Fibroblast of skin of back (primary cell): ENCODE measurements at regions not wholly inside any gene's neighbourhood (a gene's known extent, or its start where the extent isn't known, plus 50 kb on each side); places are given as distances from the start of the nearest gene placed in this dataset.
"Not testable (repeated sequence)": the region's sequence is repeated elsewhere in the genome, so short reads cannot be mapped to it uniquely, and the experiment has no call there.

Experiments
- DNase-seq: peaks from one replicate; pipeline ENCODE4 v3.0.0-alpha.2; 2013

DNA sequence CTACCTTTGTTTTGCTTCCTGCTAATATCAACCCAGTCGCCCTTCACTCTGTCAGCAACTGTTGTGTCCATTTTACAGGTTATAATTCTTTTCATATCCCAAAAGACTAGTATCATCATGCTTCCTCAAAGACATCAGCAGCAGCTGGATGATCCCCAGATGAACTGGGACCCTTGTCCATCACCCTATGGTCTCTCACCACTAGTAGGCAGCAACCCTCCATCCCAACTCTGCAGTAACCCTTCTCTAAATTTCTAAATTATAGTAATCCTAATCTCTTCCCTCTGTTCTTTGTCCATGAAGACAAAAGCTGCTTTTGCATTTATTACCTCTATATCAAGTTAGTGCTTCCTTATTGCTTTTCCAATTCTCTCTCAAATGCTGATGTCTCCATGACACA lies 1025.8 kb downstream of the FAM181B start:
- no peak for DNase-seq

DNA sequence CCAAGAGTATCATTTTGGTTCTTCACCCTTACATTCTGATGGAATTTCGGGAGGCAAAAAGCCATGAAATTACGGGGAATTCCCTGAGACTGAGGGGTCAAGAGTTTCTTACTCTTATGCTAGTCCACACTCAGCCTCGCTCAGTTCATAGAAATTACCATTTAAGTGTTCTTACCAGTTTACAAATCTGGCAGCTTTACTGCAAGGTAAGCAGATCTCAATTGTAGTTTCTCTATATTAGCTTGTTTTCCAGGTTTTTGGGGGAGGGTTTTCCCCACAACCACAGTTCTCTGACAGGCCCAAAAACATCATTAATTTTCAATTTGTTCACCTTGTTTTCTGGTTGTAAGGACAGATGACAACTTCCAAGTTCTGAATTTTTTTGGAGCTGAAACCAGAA lies 1028.4 kb downstream of the FAM181B start:
- DNase-seq, result no peak

DNA sequence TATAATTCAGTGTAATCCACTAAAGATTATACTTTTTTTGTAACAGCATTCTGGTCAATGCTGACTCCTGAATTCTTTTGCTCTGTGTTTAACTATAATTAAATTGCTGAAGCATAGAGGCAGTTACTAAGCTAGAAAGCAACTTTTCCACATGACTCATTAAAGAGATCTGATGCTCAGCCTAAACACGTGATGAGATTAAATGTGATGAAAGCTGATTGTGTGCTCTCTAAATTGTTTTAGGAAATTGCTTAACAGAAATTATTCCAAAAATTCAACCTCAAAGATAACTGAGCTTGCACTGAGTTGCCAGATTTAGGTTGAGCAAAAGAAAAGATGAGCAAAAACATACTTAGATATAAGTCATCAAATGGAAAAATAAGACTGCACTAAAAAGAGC lies 1033.6 kb downstream of the FAM181B start:
- peak; percentile 8 for DNase-seq

DNA sequence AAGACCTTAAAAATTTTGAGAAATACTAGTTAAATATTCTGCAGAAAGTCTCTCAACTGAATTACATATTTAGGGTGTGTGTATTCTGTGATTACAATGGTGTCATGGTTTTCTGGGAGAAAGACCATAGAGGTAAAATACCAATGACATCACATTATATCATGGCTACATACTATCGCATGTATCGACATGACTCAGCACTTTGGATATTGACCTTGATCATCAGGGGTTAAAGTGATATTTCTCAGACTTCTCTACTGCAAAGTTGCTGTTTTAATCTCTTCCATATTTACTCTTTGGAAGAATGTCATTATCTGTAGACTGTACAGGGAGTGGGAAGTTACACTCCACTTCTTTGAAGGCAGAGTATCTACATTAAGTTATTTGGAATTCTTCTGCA lies 1046.6 kb downstream of the FAM181B start:
- no peak for DNase-seq

DNA sequence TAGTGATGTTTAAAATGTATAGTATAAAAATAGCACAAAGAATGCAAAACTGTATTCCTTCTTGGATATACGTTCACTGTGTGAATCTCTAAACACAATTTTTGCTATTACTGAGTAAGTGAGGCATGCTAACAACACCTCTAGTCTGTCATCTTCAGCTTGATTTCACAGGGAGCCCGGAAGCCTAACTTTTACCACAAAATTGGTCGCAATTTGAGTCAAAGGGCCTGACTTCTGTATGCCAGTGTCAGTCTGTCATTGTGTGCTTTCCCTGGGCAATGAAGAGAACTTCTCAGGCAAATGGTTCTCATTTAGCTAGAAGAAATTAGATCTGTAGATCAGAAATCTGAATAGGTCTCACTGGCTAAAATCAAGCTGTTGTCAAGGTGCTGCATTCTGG lies 1059.5 kb downstream of the FAM181B start:
- peak; percentile 8 for DNase-seq

DNA sequence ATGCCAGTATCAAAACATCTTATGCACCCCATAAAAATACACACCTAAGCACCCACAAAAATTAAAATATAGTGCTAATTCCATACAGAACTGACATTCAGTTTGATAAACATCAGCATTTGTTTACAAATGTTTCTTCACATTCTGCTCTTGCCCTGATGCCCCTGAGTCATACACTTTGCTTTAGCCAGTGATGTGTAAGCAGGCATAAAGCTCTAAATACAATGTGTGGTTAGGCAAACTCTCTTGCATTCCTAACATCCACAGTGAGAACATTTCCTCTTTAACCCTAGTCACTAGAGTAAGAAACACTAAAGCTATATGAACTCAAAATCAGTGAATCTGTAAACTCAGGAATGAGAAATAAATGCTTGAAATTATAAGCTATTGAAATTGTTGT lies 1060.7 kb downstream of the FAM181B start:
- peak; percentile 43 for DNase-seq

DNA sequence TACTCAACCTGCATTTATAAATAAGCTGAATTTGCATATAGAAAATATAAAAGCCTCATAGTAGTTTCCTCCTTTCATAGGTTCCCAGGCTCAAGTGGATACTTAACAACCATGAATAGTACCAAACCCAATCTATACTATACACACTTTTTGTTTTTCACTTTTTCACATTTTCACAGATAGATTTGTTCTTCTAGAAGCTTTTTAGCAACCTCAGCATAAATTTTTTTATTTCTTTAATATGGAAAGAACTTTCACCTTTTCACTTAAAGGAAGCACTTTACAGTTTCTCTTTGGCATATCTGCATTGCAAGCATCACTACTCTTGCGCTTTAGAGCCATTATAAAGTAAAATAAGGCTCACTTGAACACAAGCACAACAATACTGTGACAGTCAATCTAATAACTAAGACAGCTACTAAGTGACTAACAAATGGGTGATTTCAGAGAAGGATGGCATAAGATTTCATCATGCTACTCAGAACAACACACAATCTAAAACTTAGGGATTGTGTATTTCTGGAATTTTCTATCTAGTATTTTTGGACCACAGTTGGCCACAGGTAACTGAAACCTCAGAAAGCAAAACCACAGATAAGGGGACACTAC lies 1063.6 kb downstream of the FAM181B start:
- no peak for DNase-seq

DNA sequence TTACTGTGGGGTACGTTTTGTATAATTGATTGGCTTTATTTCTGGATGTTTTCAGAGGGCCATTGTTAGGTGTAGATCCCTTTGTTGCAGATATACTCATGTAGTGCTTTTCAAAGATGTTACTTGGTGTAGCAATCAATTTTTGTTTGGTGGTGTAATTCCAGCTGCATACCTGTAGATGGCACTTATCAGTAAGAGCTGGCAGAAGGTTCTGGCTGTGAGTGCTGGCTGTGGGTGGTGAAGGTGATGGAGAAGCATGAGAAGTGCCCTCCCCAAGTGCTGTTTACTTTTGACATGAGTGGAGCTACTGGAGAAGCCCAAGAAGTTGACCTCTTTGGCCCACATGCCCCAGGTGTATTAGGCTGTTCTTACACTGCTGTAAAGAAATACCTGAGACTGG lies 1074.9 kb downstream of the FAM181B start:
- peak; percentile 4 for DNase-seq

DNA sequence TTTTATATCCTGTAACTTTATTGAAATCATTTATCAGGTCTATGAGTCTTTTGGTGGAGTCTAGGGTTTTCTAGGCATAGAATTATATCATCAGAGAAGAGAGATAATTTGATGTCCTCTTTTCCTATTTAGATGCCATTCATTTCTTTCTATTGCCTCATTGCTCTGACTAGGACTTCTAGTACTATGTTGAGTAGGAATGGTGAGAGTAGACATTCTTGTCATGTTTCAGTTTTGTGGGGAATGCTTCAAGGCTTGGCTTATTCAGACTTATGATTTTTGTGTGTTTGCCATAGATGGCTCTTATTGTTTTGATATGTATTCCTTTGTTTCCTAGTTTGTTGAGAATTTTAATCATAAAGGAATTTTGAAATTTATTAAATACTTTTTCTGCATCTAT lies 1078.3 kb downstream of the FAM181B start:
- peak; percentile 56 for DNase-seq

DNA sequence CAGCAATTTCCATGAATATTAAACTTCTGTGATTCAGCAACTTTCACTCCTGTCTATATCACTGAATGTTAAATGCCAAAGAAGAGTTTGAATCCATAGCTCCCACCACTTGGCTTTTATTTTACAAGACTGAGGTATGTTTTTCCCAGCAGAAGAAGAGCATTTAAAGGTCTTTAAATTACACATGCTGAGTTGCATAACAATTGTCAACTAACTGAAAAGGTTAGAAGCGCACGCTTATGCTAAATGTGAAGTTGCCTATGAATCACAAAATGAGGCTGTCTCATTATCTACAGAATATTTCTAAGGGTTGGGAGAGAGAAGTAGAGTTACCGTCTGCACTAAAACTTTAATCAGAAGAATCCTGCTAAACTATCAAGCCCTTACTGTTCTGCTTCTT lies 1086.3 kb downstream of the FAM181B start:
- no peak for DNase-seq

DNA sequence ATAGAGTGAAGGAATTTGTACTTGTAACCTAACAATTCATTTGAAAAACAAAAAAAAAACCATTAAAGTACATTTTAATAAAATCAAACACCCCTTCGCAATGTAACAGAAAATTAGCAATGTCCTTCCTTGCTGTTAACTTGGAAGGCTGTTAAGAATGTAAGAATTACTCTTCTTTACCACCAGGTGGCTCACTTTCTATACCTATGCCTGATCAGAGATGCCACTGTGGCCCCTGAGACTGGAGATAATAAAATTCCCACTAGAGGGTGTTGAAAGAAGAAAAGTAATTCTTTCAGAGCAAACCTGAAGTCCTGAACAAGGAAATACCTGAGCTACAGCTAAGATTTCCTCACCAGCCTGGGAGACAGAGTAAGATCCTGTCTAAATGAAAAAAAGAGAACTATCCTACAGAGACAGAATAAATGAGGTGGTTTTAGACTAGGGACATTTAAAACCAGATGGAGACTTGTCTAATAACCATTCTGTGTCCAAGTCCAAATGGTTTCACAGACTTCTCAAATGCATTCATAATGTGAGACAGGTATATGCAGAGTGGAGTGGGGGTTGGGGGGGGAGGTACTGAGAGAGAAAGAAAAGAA lies 1089.3 kb downstream of the FAM181B start:
- peak; percentile 52 for DNase-seq

DNA sequence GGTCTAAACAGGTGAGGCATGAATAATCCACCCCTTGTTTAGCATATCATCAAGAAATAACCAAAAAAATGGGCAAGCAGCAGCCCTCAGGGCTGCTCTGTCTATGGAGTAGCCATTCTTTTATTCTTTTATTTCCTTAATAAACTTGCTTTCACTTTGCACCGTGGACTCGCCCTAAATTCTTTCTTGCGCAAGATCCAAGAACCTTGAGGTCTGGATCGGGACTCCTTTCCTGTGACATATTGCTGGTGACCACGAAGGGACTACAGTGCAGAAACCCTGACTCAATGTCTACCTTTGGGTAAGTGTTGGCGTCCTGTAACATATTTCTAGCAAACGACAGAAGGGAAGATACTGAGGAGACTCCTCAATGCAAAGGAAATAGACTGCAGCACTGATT lies 1099.2 kb downstream of the FAM181B start:
- DNase-seq, result no peak

DNA sequence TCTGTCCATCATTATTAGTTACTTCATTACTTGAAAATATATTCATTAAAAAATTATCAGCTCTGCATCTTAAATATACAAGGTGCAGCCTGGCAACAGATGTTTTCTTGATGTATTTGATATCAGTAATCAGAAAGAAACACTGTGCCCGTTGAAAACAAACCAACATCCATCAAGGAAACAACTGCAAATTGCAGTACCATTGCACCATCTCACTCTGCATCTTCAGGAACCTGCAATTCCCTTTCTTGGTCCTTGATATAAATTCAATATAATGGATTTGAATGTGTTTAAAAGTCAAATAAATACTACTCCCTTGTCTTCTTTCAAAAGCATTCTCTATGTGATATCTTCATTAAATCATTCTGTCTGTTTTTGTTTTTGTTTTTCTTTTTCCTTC lies 1131.2 kb downstream of the FAM181B start:
- no peak for DNase-seq

DNA sequence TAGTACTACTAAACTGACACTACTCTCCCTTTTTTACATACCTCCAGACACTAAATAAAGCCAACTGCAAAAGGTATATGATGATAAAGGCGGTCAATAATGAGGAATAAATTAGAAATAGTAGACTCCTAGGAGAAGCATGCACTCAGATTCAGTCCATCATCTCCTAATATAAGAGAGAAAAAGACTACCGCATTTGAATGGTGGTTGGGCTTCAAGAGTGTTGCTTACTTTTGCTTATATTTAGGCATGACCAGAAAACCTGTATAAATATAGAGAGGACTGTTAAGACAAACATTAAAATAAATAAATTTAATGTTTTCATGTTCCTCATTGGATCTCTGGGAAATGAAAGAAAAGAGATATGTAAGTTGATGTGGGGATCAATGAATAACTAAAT lies 1137.0 kb downstream of the FAM181B start:
- DNase-seq, result peak; percentile 1

DNA sequence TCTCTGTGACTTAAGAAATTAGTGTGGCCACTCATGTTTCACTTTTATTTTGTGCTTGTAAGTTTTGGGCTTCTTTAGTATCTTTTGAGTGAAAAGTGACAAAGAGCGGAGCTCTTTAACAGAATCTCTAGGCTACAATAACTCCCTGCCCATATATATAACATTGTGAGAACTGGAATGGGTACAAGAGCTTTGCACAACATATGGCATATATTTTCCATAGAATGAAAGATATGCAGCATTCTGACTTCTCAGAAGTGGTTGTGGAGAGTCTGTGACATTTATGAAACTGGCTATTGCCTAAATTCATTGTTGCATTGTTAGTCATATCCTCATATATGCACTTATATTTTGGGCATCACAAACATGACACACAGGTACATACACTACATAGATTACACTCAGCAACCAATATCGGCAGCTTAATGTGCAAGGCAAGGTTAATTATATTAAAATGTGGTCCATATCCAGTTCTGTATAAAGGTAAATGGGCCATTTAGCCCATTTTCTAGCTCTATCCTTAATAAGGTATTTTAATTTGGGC lies 1148.2 kb downstream of the FAM181B start:
- no peak for DNase-seq

DNA sequence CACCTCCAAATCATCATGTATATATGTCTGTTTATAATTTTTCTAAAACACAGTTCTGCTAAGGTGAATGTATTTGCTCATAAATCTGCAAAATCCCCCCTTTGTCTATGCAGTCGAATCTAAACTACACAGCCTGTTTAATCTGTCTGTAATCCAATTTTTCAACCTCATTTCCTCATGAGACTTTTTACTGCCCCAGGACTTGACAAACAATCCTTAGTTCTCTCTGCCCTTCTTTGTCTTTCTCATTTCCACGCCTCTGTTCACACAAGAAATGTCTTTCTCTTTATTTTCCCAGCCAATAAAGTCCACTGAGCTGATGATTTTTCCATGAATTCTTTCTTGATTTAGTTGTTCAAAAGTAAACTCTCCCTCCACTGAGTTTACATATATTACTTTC lies 1154.3 kb downstream of the FAM181B start:
- DNase-seq, result no peak

DNA sequence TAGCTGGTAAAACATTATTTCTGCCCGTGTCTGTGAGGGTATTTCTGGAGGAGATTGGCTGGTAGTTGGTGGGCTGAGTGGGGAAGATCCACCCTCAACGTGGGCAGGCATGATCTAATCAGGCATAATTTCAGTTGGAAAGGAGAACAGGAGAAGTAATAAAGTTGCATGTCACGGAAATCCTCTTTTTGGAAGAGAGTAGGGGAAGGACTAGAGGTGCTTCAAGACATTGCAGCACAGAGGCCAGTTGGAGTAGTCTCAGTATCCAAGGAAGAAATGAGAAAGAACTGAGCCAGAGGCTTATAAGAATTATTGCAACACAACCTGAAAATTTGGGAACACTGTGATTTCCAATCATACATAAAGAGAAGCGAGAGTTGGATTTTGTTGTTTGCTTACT lies 1155.1 kb downstream of the FAM181B start:
- DNase-seq, result no peak

DNA sequence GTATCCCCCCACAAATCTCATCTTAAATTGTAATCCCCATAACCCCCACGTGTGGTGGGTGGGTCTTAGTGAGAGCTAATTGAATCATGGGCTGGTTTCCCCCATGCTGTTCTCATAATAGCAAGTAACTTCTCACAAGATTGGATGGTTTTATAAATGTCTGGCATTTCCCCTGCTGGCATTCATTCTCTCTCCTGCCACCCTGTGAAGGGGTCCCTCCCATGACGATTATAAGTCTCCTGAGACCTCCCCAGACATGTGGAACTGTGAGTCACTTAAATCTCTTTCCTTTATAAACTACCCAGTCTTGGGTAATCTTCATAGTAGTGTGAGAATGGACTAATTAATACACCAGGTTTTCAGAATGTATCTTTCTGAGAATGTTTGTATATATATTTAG lies 1159.4 kb downstream of the FAM181B start:
- no peak for DNase-seq

DNA sequence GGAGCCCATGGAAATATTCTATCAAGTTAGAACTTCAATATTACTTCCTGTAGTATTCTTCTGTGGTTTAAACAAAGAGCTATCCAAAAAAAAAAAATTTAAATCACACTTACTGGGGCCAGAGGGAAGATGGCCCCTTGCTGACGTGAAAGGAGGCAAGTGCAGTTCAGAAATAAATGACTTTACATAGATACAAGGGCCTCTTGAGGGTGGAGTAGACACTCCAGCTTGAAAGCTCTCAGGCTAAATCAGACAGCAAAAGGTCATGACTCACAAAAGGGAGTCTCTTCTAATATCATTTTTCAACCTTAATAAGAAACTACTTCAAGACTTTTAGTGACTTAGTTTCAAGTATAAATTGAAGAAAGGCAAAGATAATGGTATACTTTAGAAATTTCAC lies 1160.3 kb downstream of the FAM181B start:
- DNase-seq, result no peak

DNA sequence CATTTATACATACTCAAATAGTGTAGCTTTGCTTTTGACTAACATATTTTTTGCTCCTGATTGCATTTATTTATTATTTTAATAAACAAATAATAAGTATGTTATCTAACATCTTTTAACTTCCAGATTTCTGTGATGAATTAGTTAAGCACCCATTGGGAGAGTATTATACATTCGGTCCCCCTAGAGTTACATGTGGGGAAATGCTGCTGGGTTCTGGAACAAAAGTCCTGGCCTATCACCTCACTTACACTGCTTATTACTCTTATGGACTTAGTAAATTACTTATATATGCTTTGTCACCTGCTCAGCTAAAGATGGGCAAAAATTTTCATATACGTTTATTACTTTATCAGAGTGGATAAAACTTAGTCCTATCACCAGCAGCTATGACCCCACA lies 1163.0 kb downstream of the FAM181B start:
- DNase-seq, result no peak

DNA sequence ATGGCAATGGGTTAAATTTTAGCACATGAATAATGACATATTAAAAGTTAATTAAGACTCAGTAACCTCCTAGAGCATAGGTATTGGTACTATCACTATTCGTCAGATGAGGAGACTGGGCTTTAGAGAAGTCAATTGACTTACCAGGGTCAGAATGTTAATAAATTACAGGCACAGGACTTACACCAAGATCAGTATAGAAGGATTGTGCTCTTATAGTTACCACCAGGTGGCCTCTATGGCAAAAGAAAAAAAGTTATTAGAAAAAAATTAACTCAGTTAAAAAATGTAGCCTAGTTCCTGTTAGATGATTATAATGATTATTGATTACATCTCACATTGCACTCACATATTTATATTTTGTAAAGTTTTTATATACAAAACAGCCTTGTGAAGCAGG lies 1163.7 kb downstream of the FAM181B start:
- no peak for DNase-seq

DNA sequence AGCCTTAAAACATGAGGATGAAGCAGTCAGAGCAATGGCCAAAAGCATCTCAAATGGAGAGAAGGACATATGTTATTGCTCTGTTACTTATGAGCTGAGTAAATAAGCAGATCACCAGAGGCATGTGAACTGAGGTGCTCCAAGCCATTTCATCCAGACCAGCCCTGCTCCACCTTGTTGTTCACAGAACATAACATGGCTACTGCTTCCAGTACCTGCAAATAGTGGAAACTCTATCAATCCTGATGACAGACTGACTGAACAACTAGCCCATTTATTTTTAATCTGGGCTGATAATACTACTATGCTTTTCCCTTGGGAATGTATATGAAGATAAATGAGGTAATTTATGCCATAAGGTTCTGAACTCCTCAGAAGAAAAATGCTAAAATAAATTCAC lies 1164.7 kb downstream of the FAM181B start:
- no peak for DNase-seq

DNA sequence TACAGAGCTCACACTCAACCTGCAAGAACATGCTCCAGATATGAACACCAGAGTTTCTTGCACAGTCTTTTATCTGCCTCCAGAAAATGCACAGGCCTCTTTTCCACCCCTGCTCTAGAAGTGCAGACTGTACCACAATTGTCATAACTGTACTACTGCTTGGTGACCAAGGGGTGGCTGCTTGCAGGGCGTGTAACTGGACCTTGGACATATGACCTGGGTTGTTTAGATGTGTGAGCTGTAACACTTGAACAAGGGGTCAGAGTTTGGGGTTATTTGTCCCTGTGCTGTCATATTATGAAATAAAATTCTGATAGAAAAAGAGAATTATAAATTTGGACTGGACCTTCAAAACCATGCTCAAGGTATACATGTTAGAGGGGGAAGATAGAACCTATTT lies 1185.5 kb downstream of the FAM181B start:
- DNase-seq, result no peak

DNA sequence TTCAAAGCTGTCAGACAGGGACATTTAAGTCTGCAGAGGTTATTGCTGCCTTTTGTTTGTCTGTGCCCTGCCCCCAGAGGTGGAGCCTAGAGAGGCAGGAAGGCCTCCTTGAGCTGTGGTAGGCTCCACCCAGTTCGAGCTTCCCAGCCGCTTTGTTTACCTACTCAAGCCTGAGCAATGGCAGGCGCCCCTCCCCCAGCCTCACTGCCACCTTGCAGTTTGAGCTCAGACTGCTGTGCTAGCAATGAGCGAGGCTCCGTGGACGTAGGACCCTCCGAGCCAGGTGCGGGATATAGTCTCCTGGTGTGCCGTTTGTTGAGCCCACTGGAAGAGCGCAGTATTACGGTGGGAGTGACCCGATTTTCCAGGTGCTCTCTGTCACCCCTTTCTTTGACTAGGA lies 1193.9 kb downstream of the FAM181B start:
- DNase-seq, result not testable (repeated sequence)

DNA sequence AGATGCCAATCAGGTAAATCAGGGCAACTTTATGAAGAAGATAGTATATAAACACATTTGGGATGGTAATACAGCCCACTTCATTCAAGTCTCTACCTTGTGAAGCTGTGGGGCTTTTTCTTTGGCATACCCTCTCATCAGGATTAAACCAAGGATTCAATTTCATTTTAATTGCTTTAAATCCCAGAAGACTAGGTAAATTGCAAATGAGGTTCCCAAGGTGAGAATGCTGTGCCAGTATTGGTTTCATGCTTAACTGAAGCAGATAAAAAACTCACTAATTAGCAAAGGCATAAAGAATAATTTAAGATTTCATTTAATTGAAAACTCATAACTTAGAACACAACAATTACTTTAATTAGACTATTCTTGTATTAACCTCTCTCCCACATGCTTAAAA lies 1218.1 kb downstream of the FAM181B start:
- no peak for DNase-seq
